NCI-H2081 (cell line): ENCODE measurements at regions not wholly inside any gene's neighbourhood (a gene's known extent, or its start where the extent isn't known, plus 50 kb on each side); places are given as distances from the start of the nearest gene placed in this dataset.

Experiments
- DNase-seq, 2 experiments: peaks; one replicate each; lab custom pipeline; 2025; lab: John Stamatoyannopoulos, UW

- peak; percentile 2 to 10 for DNase-seq
Measured at GRCh38 chrX:102067966-102068723, 57.3 kb upstream of the TCEAL2 start.

DNA sequence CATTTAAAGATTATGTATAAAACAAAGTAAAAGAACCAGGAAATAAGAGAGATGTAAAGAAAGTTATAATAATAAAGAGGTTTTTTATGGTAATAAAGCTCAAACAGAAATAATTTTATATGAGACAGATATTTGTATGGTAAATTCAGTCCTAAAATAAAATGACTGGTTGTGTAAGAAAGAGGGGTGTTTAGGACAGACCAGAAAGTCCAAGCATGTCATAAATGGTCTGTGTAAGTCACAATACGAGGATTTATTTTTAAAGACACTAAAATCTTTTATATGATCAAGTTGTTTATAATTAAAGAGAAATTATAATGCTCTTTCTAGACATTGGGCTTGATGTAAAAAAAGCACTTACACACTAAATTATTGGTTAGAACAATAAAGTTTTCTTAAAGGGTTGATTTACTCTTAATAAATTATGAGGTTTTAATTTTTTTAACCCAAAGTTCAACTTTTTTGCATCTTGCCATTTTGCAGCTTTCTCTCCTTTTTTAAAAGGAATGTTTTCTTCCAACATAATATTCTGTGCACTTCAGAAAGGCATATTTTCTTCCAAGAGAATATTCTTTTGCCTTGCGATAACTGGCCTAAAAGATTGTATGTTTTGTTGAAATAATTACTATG lies 61.9 kb upstream of the TCEAL2 start:
- DNase-seq: no peak

- DNase-seq: no peak
Measured at GRCh38 chrX:102044496-102044895, 81.0 kb upstream of the TCEAL2 start.

DNA sequence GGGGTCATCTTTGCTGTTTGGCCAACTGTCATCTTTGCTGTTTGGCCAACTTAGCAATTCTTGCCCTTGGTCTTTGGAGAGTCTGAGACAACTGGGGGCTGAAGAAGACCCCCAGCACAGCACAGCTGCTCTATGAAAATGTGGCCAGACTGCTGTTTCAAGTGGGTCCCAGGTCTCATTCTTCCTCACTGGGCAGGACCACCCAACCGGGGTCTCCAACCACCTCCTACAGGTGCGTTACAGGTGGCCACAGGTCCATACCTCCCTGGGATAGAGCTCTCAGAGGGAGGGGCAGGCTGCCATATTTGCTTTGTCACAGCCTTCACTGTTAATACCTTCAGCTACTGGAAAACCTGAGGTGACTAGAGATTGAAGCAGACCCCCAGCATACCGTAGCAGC lies 82.1 kb upstream of the TCEAL2 start:
- no peak for DNase-seq

DNA sequence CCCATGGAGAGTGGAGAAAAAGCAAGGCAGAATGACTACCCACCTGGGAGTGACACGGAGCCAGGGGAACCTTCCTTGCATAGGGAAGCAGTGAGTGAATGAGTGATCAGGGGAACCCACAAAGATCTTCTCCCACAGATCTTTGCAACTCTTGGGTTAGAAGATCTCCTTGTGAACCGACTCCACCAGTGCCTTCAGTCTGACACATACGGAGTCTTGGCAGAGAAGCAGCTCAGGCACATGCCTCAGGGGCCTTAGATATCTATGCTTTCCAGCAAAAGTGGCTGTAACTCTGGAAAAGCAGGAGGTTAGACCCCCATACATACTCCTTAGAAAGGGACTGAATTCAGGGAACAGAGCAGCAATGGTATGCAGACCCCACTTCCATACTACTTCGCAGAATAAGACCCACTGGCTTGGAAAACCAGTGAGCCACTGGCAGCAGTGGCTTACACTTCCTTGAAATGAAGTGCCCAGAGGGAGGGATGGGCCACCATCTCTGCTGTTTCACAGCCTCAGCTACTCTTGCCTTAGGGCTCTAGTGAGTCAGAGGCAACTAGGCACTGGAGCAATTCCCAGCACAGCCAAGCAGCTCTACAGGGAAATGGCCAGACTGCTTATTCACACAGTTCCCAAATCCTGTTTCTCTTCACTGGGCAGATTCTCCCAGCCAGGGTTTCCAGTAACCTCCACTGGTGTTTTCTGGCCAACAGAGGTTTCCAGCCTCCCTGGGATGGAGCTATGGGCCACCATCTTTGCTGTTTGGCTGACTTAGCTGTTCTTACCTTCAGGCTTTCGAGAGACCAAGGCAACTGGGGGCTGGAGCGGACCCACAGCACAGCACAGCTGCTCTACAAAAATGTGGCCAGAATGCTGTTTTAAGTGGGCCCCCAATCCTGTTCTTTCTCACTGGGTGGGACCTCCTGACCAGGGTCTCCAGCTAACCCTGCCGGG lies 82.8 kb upstream of the TCEAL2 start:
- DNase-seq: no peak

DNA sequence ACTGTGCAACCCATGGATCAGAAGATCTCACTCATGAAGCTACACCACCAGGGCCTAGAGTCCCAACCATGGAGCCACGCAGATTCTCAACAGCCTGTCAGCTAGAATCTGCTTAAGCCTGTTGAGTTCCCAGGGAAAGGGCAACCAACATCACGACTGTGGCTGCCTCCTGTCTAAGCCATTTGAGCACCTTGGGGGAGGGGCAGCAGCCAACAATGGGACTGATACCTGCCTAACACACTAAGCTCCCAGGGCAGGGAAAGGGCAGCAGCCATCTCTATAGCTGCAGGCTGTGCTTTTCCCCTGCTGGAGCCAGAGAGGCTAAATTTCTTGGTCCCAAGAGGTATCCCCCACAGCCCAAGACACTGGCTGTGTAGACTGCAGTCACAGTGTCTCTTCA lies 96.5 kb upstream of the TCEAL2 start:
- no peak for DNase-seq

GRCh38 chrX:102018208-102018607 lies 86.4 kb upstream of the ZMAT1 start:
- DNase-seq: no peak

DNA sequence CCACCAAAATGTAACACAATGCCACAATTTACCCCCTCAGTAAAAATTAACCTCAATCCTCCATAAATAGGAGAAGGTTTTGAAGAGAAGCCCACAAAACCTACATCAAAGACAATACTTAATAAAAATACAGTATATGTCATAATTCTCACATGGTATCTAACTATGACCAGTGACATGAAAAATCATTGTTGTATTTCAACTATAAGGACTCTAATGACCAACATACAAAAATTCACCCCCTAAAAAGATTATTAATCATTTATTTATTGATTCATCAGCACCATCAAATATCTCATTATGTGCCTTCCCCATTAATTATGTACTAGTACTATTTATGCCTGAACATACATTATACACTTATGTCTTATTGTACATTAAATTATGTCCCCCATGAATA lies 77.1 kb upstream of the ZMAT1 start:
- no peak for DNase-seq

DNA sequence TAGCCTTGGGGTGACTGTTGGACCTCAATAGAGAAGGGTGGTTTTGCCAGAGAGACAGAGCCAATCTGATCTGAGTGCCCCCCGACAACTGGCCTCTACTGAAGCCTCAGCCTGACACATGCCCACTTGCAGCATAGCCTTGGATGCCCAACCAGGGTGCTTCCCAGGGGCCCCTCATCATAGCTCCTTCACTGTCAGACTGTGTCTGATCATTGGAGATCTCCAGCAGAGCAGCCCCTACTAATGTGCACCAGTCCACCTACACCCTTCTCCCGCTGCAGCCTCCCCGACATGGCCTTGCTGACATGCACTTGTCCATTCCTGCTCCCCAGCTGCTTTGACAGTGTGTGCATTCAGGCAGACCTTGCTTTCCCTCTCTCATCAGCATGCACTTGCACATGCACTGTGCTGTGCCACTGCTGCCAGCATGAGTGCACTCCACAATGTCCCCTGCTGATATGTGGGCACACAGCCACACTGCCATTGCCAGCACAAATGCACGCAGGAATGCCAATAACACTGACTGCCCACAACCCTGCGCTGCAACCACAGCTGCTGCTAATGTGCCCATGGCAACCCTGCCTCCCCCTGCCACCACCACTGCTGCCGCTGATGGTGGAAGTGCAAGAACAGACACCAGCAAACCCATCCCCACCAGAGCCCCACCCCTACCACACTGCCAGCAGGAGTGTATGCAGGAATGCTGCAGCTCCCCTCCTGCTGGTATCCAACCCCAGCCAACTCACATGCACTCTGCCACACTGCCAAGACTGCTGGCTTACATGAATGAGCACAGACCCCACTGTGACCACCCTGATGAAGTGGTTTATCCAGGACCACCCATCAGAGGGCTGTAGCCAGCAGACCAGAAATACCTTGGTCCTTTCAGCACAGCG lies 68.1 kb upstream of the ZMAT1 start:
- no peak for DNase-seq

DNA sequence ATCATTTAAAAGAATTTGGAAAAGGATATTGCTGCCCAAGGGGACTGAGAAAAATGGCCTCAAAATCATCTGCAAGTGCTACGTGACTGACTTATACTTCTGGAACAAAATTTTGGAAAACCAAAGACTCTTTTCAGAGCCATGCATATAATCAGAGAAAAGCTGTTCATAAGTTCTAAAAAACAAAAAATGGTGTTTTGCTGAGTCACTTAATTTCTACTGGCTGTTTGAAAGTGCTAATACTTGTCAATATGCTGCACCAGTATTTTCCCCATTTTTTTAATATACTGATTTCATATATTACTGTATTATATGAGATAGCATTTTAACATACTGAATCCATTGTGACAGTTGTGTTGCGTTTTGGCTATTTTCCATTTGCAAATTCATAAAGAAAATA lies 61.5 kb upstream of the ZMAT1 start:
- no peak for DNase-seq

DNA sequence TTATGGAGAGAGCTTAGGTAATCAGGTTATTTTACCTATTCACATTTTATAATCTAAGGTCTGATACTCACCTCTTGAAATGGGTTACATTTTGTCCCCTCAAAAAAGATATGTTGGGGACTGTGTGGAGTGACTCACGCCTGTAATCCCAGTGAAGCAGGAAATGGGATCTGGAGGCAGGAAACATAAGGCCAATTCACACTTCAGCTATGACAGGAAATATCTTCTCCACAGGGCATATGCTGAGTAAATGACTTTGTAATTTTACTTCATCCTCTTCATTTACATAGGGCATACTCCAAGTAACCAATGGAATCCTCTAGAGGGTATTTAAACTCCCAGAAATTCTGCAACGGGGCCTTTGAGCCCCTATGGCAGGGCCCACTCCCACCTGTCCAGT lies 54.8 kb upstream of the ZMAT1 start:
- DNase-seq: no peak
